ENCODE measurements at regions not wholly inside any gene's neighbourhood (a gene's known extent, or its start where the extent isn't known, plus 50 kb on each side); places are given as distances from the start of the nearest gene placed in this dataset.

- no peak for TF ChIP-seq SUZ12 (IDR thresholded peaks at IDR 0.05; ENCODE audit: extremely low read depth, insufficient read depth, insufficient read length)
- TF ChIP-seq ZNF274 (IDR thresholded peaks at IDR 0.05; ENCODE audit: low read depth, low read length), result no peak
- no peak for TF ChIP-seq YY1 (IDR thresholded peaks at IDR 0.05; ENCODE audit: insufficient read depth, insufficient read length)
Observed at GRCh38 chr7:53596230-53596629, 560.8 kb downstream of the POM121L12 start.

Measured in NT2/D1 (cell line).